Fibroblast of lung (primary cell): ENCODE measurements at regions not wholly inside any gene's neighbourhood (a gene's known extent, or its start where the extent isn't known, plus 50 kb on each side); places are given as distances from the start of the nearest gene placed in this dataset.

Experiments
- DNase-seq, 2 donors: peaks; one replicate each; pipeline versions ENCODE4 v3.0.0 to v3.0.0-alpha.2; 2010; ENCODE audit warnings: low read depth in 2 of 2
- H2AFZ ChIP-seq: 2 replicates; pipeline ENCODE4 v1.5.1; 2012; ENCODE audit warnings: low read length, control low read depth, inconsistent platforms
- H3K27ac ChIP-seq: 2 replicates; pipeline ENCODE4 v1.5.1; 2011; ENCODE audit warnings: low read length, control low read depth; ENCODE audit not compliant: insufficient read depth
- H3K27me3 ChIP-seq: 2 replicates; pipeline ENCODE4 v1.5.1; 2011; ENCODE audit warnings: mild to moderate bottlenecking, low read length; ENCODE audit not compliant: control insufficient read depth, insufficient read depth
- H3K36me3 ChIP-seq: 2 replicates; pipeline ENCODE4 v1.5.1; 2011; ENCODE audit warnings: low read length; ENCODE audit not compliant: control insufficient read depth, insufficient read depth
- H3K4me1 ChIP-seq: 2 replicates; pipeline ENCODE4 v1.5.1; 2011; ENCODE audit warnings: low read length; ENCODE audit not compliant: control insufficient read depth, insufficient read depth; ENCODE audit errors: extremely low read depth
- H3K4me2 ChIP-seq: 2 replicates; pipeline ENCODE4 v1.5.1; 2011; ENCODE audit warnings: low read length, control low read depth; ENCODE audit not compliant: insufficient read depth; ENCODE audit errors: extremely low read depth
- H3K4me3 ChIP-seq, 4 experiments: fragments of 200-600 bp in 1 of 4; sonication (generic) in 1 of 4; replicated peaks in 1 of 4; 2 replicates each; pipeline ENCODE4 v1.5.1; 2011 to 2016; ENCODE audit warnings: low read length in 4 of 4, low read depth in 3 of 4, mild to moderate bottlenecking in 3 of 4, control low read depth in 2 of 4, inconsistent platforms in 1 of 4, mixed read lengths in 1 of 4; ENCODE audit not compliant: insufficient read depth in 1 of 4; ENCODE audit errors: control extremely low read depth in 1 of 4
- H3K79me2 ChIP-seq: 2 replicates; pipeline ENCODE4 v1.5.1; 2012; ENCODE audit warnings: mild to moderate bottlenecking, low read length, inconsistent platforms; ENCODE audit not compliant: control insufficient read depth, insufficient read depth
- H3K9ac ChIP-seq: 2 replicates; pipeline ENCODE4 v1.5.1; 2011; ENCODE audit warnings: mild to moderate bottlenecking, low read length, control low read depth; ENCODE audit not compliant: insufficient read depth
- H3K9me3 ChIP-seq: 2 replicates; pipeline ENCODE4 v1.5.1; 2012; ENCODE audit warnings: low read depth, low read length; ENCODE audit not compliant: control insufficient read depth, insufficient read depth
- H4K20me1 ChIP-seq: 2 replicates; pipeline ENCODE4 v1.5.1; 2011; ENCODE audit warnings: low read length; ENCODE audit not compliant: control insufficient read depth, insufficient read depth; ENCODE audit errors: extremely low read depth
- EZH2 ChIP-seq: IDR thresholded peaks from 2 replicates; pipeline ENCODE4 v1.5.1; 2012; ENCODE audit warnings: low read length, control low read depth, mild to moderate bottlenecking; ENCODE audit errors: missing control alignments
- TF ChIP-seq, protein P1 (sequence below), 2 donors: IDR thresholded peaks in 1 of 2; conservative IDR thresholded peaks in 1 of 2; 1 replicate in 1 of 2; 2 replicates in 1 of 2; pipeline ENCODE4 v1.5.1; 2011 to 2012; ENCODE audit warnings: low read length in 2 of 2, control low read depth in 1 of 2, inconsistent platforms in 1 of 2, low read depth in 1 of 2, mild to moderate bottlenecking in 1 of 2

DNA sequence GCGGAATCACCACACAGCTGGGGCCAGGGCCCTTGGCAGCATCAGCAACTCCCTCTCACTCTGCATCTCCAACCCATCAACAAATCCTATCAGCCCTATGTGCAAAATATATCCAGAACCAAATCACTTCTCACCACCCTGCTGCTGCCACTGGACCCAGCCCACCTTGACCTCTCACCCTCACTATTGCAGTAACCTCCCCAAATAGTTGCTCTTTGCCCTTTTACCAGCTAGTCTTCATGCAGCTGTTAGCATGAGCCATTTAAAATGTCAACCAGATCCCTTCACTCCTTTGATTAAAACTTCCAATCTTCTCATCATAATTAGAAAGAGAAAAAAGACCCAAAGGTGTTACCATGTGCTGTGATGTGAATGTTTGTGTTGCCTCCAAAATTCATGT, 155.7 kb upstream of the IRF2BP2 start:
- Histone ChIP-seq H3K27me3 (no peaks in the 10 kb centered on the region), H3K4me1 (no peaks in the 10 kb centered on the region), H2AFZ (no peak overlapping the region), H3K79me2 (no peaks in the 10 kb centered on the region), H3K9ac (no peak overlapping the region), H4K20me1 (no peaks in the 10 kb centered on the region), H3K4me3 (no peak overlapping the region), H3K9me3 (no peaks in the 10 kb centered on the region), H3K4me2 (no peak overlapping the region), H3K27ac (no peak overlapping the region), H3K36me3 (no peaks in the 10 kb centered on the region)
- no peak for TF ChIP-seq EZH2
- TF ChIP-seq, protein P1, sequence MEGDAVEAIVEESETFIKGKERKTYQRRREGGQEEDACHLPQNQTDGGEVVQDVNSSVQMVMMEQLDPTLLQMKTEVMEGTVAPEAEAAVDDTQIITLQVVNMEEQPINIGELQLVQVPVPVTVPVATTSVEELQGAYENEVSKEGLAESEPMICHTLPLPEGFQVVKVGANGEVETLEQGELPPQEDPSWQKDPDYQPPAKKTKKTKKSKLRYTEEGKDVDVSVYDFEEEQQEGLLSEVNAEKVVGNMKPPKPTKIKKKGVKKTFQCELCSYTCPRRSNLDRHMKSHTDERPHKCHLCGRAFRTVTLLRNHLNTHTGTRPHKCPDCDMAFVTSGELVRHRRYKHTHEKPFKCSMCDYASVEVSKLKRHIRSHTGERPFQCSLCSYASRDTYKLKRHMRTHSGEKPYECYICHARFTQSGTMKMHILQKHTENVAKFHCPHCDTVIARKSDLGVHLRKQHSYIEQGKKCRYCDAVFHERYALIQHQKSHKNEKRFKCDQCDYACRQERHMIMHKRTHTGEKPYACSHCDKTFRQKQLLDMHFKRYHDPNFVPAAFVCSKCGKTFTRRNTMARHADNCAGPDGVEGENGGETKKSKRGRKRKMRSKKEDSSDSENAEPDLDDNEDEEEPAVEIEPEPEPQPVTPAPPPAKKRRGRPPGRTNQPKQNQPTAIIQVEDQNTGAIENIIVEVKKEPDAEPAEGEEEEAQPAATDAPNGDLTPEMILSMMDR (conservative IDR thresholded peaks at IDR 0.05 in 1 of 2, IDR thresholded peaks at IDR 0.05 in 1 of 2; ENCODE audit: low read depth in 1 of 2, low read length in 2 of 2) = no peak
- DNase-seq = no peak

DNA sequence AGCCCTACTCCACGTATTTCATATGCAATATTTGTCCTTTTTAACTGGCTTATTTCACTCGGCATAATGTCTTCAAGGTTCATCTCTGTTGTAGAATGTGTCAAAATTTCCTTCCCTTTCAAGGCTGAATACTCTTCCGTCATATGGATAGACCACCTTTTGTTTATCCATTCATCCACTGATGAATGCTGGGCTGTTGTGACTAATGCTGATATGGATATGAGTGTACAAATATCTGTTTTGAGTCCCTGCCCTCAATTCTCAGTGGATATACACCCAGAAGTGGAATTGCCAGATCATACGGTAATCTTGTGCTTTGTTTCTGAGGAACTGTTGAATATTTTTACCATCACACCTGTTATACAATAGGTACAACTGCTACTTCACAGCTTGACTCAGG, 155.2 kb upstream of the IRF2BP2 start:
- no peak overlapping the region for H3K27ac ChIP-seq
- H3K4me2 ChIP-seq = no peak overlapping the region
- H3K79me2 ChIP-seq = no peaks in the 10 kb centered on the region
- no peaks in the 10 kb centered on the region for H3K27me3 ChIP-seq
- no peaks in the 10 kb centered on the region for H4K20me1 ChIP-seq
- no peak for TF ChIP-seq EZH2
- TF ChIP-seq, protein P1 (conservative IDR thresholded peaks at IDR 0.05 in 1 of 2, IDR thresholded peaks at IDR 0.05 in 1 of 2; ENCODE audit: low read depth in 1 of 2, low read length in 2 of 2) = no peak
- no peaks in the 10 kb centered on the region for H3K36me3 ChIP-seq
- no peak overlapping the region for H3K9ac ChIP-seq
- no peak overlapping the region for H3K4me3 ChIP-seq
- H3K9me3 ChIP-seq = no peaks in the 10 kb centered on the region
- no peak for DNase-seq
- H2AFZ ChIP-seq = no peak overlapping the region
- H3K4me1 ChIP-seq = no peaks in the 10 kb centered on the region

DNA sequence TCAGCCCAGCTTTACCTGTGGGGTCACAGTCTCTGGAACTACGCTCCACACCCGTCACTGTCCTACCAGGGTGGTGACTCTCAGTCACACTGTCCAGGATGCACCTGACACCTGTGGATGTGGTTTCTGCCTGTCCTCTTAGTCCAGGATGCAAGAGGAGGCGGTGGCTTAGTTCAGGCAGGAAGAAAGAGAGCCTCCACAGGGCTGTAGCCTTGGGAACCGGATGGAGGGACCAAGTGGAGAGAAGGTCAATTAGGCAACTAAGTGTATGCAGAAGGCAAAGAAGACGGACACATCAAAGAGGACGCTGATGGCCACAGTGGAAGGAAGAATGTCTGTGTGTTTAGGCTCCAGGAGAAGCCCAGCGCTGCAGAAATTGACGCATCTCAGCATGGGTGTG, 153.9 kb upstream of the IRF2BP2 start:
- Histone ChIP-seq H3K79me2 (no peaks in the 10 kb centered on the region), H4K20me1 (no peaks in the 10 kb centered on the region), H3K4me2 (no peak overlapping the region), H3K27ac (no peak overlapping the region), H3K4me1 (no peaks in the 10 kb centered on the region), H3K9me3 (no peaks in the 10 kb centered on the region), H3K4me3 (no peak overlapping the region), H3K27me3 (no peaks in the 10 kb centered on the region), H3K36me3 (no peaks in the 10 kb centered on the region), H3K9ac (no peak overlapping the region), H2AFZ (no peak overlapping the region)
- no peak for DNase-seq
- TF ChIP-seq EZH2 = no peak
- TF ChIP-seq, protein P1 (conservative IDR thresholded peaks at IDR 0.05 in 1 of 2, IDR thresholded peaks at IDR 0.05 in 1 of 2; ENCODE audit: low read depth in 1 of 2, low read length in 2 of 2) = no peak
